ENCODE measurements at regions not wholly inside any gene's neighbourhood (a gene's known extent, or its start where the extent isn't known, plus 50 kb on each side); places are given as distances from the start of the nearest gene placed in this dataset.

DNA sequence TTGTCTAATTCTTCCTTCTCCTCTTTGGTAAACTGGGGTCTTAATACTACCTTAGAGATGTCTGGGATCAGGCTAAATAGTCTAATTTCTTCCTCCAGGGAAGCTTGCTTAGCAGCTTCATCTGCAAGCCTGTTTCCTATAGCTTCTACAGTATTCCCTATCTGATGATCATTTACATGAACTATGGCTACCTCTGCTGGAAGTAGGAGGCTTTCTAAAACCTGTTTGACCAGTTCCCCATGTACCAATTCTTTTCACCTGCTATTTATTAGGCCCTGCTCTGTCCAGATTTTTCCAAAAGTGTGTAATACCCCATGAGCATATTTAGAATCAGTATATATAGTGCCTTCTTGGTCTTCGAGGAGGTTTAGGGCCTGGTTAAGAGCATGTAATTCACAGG is 619.8 kb downstream of the HINT1 start:
- no peak overlapping the region for H3K27ac ChIP-seq
- no peak for TF ChIP-seq ZFX (IDR thresholded peaks at IDR 0.05)
- TF ChIP-seq, protein P1, sequence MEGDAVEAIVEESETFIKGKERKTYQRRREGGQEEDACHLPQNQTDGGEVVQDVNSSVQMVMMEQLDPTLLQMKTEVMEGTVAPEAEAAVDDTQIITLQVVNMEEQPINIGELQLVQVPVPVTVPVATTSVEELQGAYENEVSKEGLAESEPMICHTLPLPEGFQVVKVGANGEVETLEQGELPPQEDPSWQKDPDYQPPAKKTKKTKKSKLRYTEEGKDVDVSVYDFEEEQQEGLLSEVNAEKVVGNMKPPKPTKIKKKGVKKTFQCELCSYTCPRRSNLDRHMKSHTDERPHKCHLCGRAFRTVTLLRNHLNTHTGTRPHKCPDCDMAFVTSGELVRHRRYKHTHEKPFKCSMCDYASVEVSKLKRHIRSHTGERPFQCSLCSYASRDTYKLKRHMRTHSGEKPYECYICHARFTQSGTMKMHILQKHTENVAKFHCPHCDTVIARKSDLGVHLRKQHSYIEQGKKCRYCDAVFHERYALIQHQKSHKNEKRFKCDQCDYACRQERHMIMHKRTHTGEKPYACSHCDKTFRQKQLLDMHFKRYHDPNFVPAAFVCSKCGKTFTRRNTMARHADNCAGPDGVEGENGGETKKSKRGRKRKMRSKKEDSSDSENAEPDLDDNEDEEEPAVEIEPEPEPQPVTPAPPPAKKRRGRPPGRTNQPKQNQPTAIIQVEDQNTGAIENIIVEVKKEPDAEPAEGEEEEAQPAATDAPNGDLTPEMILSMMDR (conservative IDR thresholded peaks at IDR 0.05): peak; percentile 13; the same call in 1 of the 2 replicates

DNA sequence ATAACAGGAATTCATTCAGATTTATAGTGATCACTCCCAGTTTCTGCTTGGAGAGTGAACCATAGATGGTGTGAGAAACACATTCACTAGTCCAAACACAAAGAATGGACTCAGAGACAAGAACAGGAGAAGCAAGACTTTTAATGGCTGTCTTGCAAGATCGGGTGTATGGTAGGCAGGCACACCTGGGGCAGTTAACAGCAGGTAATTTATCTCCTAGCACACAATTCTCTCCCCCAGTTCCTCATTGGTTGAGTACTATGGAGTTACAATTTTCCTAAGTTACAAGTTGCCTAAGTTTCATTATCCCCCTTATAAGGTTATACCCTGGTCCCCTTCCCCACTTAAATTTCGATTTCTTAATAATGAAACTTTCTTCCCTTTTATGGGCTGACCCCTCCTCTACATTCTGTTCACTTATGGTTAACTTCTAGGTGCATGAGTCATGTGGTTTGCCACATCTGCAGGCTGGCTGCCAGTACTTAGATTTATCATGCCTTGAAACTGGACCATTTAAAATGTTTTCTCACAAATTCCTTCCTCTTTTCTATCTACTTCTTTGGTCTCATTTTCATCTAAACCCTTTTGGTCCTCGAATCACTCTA is 623.3 kb downstream of the HINT1 start:
- no peak for TF ChIP-seq ZFX (IDR thresholded peaks at IDR 0.05)
- TF ChIP-seq, protein P1 (conservative IDR thresholded peaks at IDR 0.05): no peak
- H3K27ac ChIP-seq: no peak overlapping the region

DNA sequence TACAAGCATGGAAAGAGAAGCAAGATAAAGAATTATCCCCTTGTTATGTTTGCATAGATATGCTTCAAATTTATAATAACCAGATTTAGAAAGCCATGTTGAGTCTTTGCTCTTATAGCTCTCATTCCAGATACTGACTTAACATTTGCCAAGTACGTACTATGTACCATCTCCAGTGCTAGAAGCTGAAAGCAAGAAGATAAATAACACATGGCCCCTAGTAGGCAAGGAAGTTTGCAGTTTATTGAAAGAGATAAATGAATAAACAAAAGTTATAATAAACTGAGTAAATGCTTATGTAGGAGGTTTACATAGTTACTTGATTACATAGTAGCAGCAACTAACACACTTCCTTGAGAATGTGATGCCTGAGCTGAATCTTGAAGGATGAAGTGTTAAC is 628.4 kb downstream of the HINT1 start:
- TF ChIP-seq ZFX (IDR thresholded peaks at IDR 0.05): no peak
- TF ChIP-seq, protein P1 (conservative IDR thresholded peaks at IDR 0.05): no peak

DNA sequence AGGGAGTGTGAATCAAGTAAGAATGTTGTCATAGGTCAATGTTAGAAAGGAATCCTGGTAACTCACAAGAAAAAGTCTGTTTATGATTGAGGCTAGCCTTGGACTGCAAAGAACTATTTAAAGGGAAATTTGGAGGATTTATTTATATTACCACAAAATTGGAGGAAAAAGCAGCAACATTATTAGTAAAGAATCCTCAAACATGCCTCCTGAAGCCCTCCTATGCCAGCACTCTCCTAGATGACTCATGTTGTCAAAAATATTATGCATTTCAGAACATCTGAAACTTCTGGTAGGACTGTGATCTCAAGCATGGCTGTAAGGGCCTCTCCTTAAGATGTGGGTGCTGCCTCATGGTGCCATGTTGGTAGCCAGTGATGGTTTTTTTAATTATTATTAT is 628.5 kb downstream of the CHSY3 start:
- no peak overlapping the region for H3K27ac ChIP-seq
- no peak for TF ChIP-seq ZFX (IDR thresholded peaks at IDR 0.05)
- TF ChIP-seq, protein P1 (conservative IDR thresholded peaks at IDR 0.05): no peak

More for the DNA sequence above, 628.4 kb downstream of the HINT1 start:
- H3K27ac ChIP-seq: no peak overlapping the region

DNA sequence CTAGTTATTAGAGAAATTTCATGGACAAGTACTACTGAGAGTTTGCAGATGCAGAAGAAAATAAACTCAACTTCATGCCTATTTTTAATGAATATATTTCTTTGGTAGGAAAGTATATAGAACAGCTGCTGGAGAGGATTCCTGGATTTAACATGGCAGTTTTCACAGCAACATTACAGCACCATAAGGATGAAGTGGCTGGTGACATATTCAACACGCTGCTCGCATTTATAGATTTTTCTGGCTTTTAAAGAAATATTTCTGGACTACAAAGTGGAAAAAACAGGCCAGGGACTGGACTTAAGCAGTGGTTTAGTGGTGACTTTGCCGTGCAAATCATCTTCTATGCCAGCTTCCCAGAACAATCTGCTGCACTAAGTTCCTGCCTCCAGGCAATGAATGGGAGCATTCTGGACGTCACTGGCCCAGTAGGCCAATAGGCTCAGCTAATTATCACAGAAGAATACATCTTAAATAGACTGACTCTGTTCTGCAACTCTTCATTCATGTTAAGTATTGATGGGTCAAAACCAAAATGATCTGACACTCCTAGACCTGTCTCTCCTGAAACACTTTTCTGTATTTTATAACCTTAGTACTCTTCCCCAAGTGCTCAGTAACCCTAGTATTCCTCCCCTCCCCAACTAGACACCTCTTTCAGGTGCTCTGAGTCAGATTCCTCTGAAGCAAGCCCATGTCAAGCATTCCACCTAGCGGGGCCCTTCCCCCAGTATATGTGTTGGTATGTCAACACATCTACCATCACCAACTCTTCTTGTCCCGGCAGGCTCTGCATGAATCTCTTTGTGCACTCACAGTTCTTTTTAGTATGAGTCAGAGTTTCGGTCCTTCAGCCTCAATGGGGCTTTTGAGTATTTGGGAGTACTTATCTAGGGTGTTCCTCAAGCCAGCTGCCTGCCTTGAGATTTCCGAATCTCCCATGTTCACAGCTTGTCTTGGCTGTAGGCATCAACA is 625.5 kb downstream of the CHSY3 start:
- TF ChIP-seq, protein P1 (conservative IDR thresholded peaks at IDR 0.05): no peak
- no peak for TF ChIP-seq ZFX (IDR thresholded peaks at IDR 0.05)
- H3K27ac ChIP-seq: no peak overlapping the region

DNA sequence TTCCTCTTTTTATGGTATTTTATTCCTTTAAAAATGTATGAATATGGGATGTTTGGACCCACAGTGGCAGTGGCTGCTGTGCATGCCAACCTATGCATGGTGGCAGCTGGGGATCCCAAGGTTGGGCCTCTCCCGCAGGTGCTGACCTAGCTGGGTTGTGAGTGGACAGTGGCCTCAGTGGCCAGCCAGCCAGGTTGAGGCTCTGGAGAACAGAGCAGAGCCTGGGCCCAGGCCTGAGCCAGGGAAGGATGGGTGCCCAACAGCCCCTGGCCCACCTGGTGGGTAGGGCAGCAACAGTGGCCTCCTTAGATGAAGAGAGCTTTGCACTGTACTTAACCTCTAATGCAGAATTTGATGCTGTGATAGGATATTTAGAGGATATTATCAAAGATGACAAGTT is 624.8 kb downstream of the CHSY3 start:
- TF ChIP-seq ZFX (IDR thresholded peaks at IDR 0.05): no peak
- TF ChIP-seq, protein P1 (conservative IDR thresholded peaks at IDR 0.05): no peak
- H3K27ac ChIP-seq: no peak overlapping the region

DNA sequence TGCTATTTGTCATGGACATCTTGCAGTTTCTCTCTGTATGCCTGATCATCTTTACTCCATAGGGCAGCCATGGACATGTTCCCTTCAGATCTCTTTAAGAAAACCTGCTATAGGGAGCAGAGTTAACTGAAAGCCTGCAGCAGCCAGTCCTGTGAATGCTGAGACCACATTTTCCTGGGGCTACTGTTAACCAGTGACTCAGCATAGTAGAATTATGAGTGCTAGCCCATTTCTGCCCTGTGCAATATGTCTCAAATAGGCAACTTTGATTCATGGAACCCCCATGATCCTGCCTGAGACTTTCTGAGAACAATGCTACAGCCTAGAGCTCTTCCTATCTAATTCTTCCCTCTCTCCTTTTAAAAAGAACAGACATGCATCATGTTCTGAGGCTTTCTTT is 624.2 kb downstream of the CHSY3 start:
- no peak overlapping the region for H3K27ac ChIP-seq
- TF ChIP-seq, protein P1 (conservative IDR thresholded peaks at IDR 0.05): no peak
- no peak for TF ChIP-seq ZFX (IDR thresholded peaks at IDR 0.05)
